ENCODE measurements at regions not wholly inside any gene's neighbourhood (a gene's known extent, or its start where the extent isn't known, plus 50 kb on each side); places are given as distances from the start of the nearest gene placed in this dataset.

GRCh38 chr6:102520966-102521365 is 1127.5 kb downstream of the GRIK2 start:
- Histone ChIP-seq H3K4me1 (ENCODE audit: control insufficient read depth in 2 of 2, insufficient read depth in 2 of 2, low read length in 2 of 2) (no peaks in the 10 kb centered on the region), H3K9me3 (ENCODE audit: control insufficient read depth in 2 of 2, insufficient read depth in 1 of 2, low read length in 1 of 2) (no peaks in the 10 kb centered on the region), H3K4me3 (ENCODE audit: low read length in 2 of 2) (no peak overlapping the region), H3K36me3 (ENCODE audit: control insufficient read depth in 2 of 2, insufficient read depth in 2 of 2, low read length in 1 of 2) (no peaks in the 10 kb centered on the region), H3K27me3 (ENCODE audit: control insufficient read depth in 2 of 2, insufficient read depth in 1 of 2, low read length in 1 of 2) (no peaks in the 10 kb centered on the region), H3K27ac (ENCODE audit: low read depth in 1 of 2, low read length in 1 of 2) (no peak overlapping the region)
- WGBS, result 92% methylated on average over 2 of the region's 2 CpGs
- no peak for DNase-seq (ENCODE audit: low read depth in 6 of 9, low spot score in 9 of 9)

GRCh38 chr6:102517506-102517905 is 1124.0 kb downstream of the GRIK2 start:
- Histone ChIP-seq H3K9me3 (ENCODE audit: control insufficient read depth in 2 of 2, insufficient read depth in 1 of 2, low read length in 1 of 2) (no peaks in the 10 kb centered on the region), H3K4me1 (ENCODE audit: control insufficient read depth in 2 of 2, insufficient read depth in 2 of 2, low read length in 2 of 2) (no peaks in the 10 kb centered on the region), H3K4me3 (ENCODE audit: low read length in 2 of 2) (no peak overlapping the region), H3K27ac (ENCODE audit: low read depth in 1 of 2, low read length in 1 of 2) (no peak overlapping the region), H3K27me3 (ENCODE audit: control insufficient read depth in 2 of 2, insufficient read depth in 1 of 2, low read length in 1 of 2) (no peaks in the 10 kb centered on the region), H3K36me3 (ENCODE audit: control insufficient read depth in 2 of 2, insufficient read depth in 2 of 2, low read length in 1 of 2) (no peaks in the 10 kb centered on the region)
- no peak for DNase-seq (ENCODE audit: low read depth in 6 of 9, low spot score in 9 of 9)
- WGBS, result 95% methylated on average over 3 of the region's 3 CpGs

GRCh38 chr6:102501615-102502014 is 1108.1 kb downstream of the GRIK2 start:
- no peaks in the 10 kb centered on the region for H3K36me3 ChIP-seq (ENCODE audit: control insufficient read depth in 2 of 2, insufficient read depth in 2 of 2, low read length in 1 of 2)
- H3K9me3 ChIP-seq (ENCODE audit: control insufficient read depth in 2 of 2, insufficient read depth in 1 of 2, low read length in 1 of 2), result no peaks in the 10 kb centered on the region
- no peaks in the 10 kb centered on the region for H3K4me1 ChIP-seq (ENCODE audit: control insufficient read depth in 2 of 2, insufficient read depth in 2 of 2, low read length in 2 of 2)
- no peaks in the 10 kb centered on the region for H3K27me3 ChIP-seq (ENCODE audit: control insufficient read depth in 2 of 2, insufficient read depth in 1 of 2, low read length in 1 of 2)
- DNase-seq (ENCODE audit: low read depth in 6 of 9, low spot score in 9 of 9), result no peak
- H3K4me3 ChIP-seq (ENCODE audit: low read length in 2 of 2), result no peak overlapping the region
- 89% methylated on average over 1 of the region's 1 CpG for WGBS
- H3K27ac ChIP-seq (ENCODE audit: low read depth in 1 of 2, low read length in 1 of 2), result no peak overlapping the region

GRCh38 chr6:102494808-102495207 is 1101.3 kb downstream of the GRIK2 start:
- no peak for DNase-seq (ENCODE audit: low read depth in 6 of 9, low spot score in 9 of 9)
- Histone ChIP-seq H3K9me3 (ENCODE audit: control insufficient read depth in 2 of 2, insufficient read depth in 1 of 2, low read length in 1 of 2) (peaks cover 0 to 7% of the 10 kb centered on the region in 2 donors), H3K4me1 (ENCODE audit: control insufficient read depth in 2 of 2, insufficient read depth in 2 of 2, low read length in 2 of 2) (no peaks in the 10 kb centered on the region), H3K27ac (ENCODE audit: low read depth in 1 of 2, low read length in 1 of 2) (no peak overlapping the region), H3K36me3 (ENCODE audit: control insufficient read depth in 2 of 2, insufficient read depth in 2 of 2, low read length in 1 of 2) (no peaks in the 10 kb centered on the region), H3K4me3 (ENCODE audit: low read length in 2 of 2) (no peak overlapping the region), H3K27me3 (ENCODE audit: control insufficient read depth in 2 of 2, insufficient read depth in 1 of 2, low read length in 1 of 2) (no peaks in the 10 kb centered on the region)
- WGBS, result 92% methylated on average over 1 of the region's 1 CpG

- no peaks in the 10 kb centered on the region for H3K36me3 ChIP-seq (ENCODE audit: control insufficient read depth in 2 of 2, insufficient read depth in 2 of 2, low read length in 1 of 2)
- no peaks in the 10 kb centered on the region for H3K27me3 ChIP-seq (ENCODE audit: control insufficient read depth in 2 of 2, insufficient read depth in 1 of 2, low read length in 1 of 2)
- no peaks in the 10 kb centered on the region for H3K4me1 ChIP-seq (ENCODE audit: control insufficient read depth in 2 of 2, insufficient read depth in 2 of 2, low read length in 2 of 2)
- H3K9me3 ChIP-seq (ENCODE audit: control insufficient read depth in 2 of 2, insufficient read depth in 1 of 2, low read length in 1 of 2), result peaks cover 0 to 7% of the 10 kb centered on the region in 2 donors
- DNase-seq (ENCODE audit: low read depth in 6 of 9, low spot score in 9 of 9), result no peak
- 97% methylated on average over 4 of the region's 4 CpGs for WGBS
- H3K27ac ChIP-seq (ENCODE audit: low read depth in 1 of 2, low read length in 1 of 2), result no peak overlapping the region
- H3K4me3 ChIP-seq (ENCODE audit: low read length in 2 of 2), result no peak overlapping the region
Observed at GRCh38 chr6:102493485-102493884, 1100.0 kb downstream of the GRIK2 start.

GRCh38 chr6:102488729-102489128 is 1095.2 kb downstream of the GRIK2 start:
- H3K4me3 ChIP-seq (ENCODE audit: low read length in 2 of 2), result no peak overlapping the region
- H3K36me3 ChIP-seq (ENCODE audit: control insufficient read depth in 2 of 2, insufficient read depth in 2 of 2, low read length in 1 of 2), result no peaks in the 10 kb centered on the region
- no peaks in the 10 kb centered on the region for H3K9me3 ChIP-seq (ENCODE audit: control insufficient read depth in 2 of 2, insufficient read depth in 1 of 2, low read length in 1 of 2)
- H3K27ac ChIP-seq (ENCODE audit: low read depth in 1 of 2, low read length in 1 of 2), result no peak overlapping the region
- no peaks in the 10 kb centered on the region for H3K4me1 ChIP-seq (ENCODE audit: control insufficient read depth in 2 of 2, insufficient read depth in 2 of 2, low read length in 2 of 2)
- WGBS, result 84% methylated on average over 2 of the region's 2 CpGs
- no peaks in the 10 kb centered on the region for H3K27me3 ChIP-seq (ENCODE audit: control insufficient read depth in 2 of 2, insufficient read depth in 1 of 2, low read length in 1 of 2)
- no peak for DNase-seq (ENCODE audit: low read depth in 6 of 9, low spot score in 9 of 9)

- Histone ChIP-seq H3K9me3 (ENCODE audit: control insufficient read depth in 2 of 2, insufficient read depth in 1 of 2, low read length in 1 of 2) (no peaks in the 10 kb centered on the region), H3K27me3 (ENCODE audit: control insufficient read depth in 2 of 2, insufficient read depth in 1 of 2, low read length in 1 of 2) (no peaks in the 10 kb centered on the region), H3K27ac (ENCODE audit: low read depth in 1 of 2, low read length in 1 of 2) (no peak overlapping the region), H3K4me3 (ENCODE audit: low read length in 2 of 2) (no peak overlapping the region), H3K4me1 (ENCODE audit: control insufficient read depth in 2 of 2, insufficient read depth in 2 of 2, low read length in 2 of 2) (no peaks in the 10 kb centered on the region), H3K36me3 (ENCODE audit: control insufficient read depth in 2 of 2, insufficient read depth in 2 of 2, low read length in 1 of 2) (no peaks in the 10 kb centered on the region)
- no peak for DNase-seq (ENCODE audit: low read depth in 6 of 9, low spot score in 9 of 9)
- 92% methylated on average over 1 of the region's 1 CpG for WGBS
Observed at GRCh38 chr6:102485480-102485879, 1092.0 kb downstream of the GRIK2 start.

GRCh38 chr6:102474041-102474807 is 1080.7 kb downstream of the GRIK2 start:
- no peak overlapping the region for H3K27ac ChIP-seq (ENCODE audit: low read depth in 1 of 2, low read length in 1 of 2)
- H3K36me3 ChIP-seq (ENCODE audit: control insufficient read depth in 2 of 2, insufficient read depth in 2 of 2, low read length in 1 of 2), result no peaks in the 10 kb centered on the region
- 43% methylated on average over 7 of the region's 7 CpGs for WGBS
- no peaks in the 10 kb centered on the region for H3K9me3 ChIP-seq (ENCODE audit: control insufficient read depth in 2 of 2, insufficient read depth in 1 of 2, low read length in 1 of 2)
- no peak overlapping the region for H3K4me3 ChIP-seq (ENCODE audit: low read length in 2 of 2)
- H3K4me1 ChIP-seq (ENCODE audit: control insufficient read depth in 2 of 2, insufficient read depth in 2 of 2, low read length in 2 of 2), result no peaks in the 10 kb centered on the region
- no peaks in the 10 kb centered on the region for H3K27me3 ChIP-seq (ENCODE audit: control insufficient read depth in 2 of 2, insufficient read depth in 1 of 2, low read length in 1 of 2)
- no peak for DNase-seq (ENCODE audit: low read depth in 6 of 9, low spot score in 9 of 9)

GRCh38 chr6:102458990-102459389 is 1065.5 kb downstream of the GRIK2 start:
- Histone ChIP-seq H3K9me3 (ENCODE audit: control insufficient read depth in 2 of 2, insufficient read depth in 1 of 2, low read length in 1 of 2) (no peaks in the 10 kb centered on the region), H3K36me3 (ENCODE audit: control insufficient read depth in 2 of 2, insufficient read depth in 2 of 2, low read length in 1 of 2) (no peaks in the 10 kb centered on the region), H3K27ac (ENCODE audit: low read depth in 1 of 2, low read length in 1 of 2) (no peak overlapping the region), H3K4me3 (ENCODE audit: low read length in 2 of 2) (no peak overlapping the region), H3K27me3 (ENCODE audit: control insufficient read depth in 2 of 2, insufficient read depth in 1 of 2, low read length in 1 of 2) (no peaks in the 10 kb centered on the region), H3K4me1 (ENCODE audit: control insufficient read depth in 2 of 2, insufficient read depth in 2 of 2, low read length in 2 of 2) (no peaks in the 10 kb centered on the region)
- DNase-seq (ENCODE audit: low read depth in 6 of 9, low spot score in 9 of 9), result no peak
- WGBS, result 89% methylated on average over 4 of the region's 4 CpGs
